Activated CD4-positive, alpha-beta memory T cell treated with anti-CD3 and anti-CD28 coated beads for 36 hours (primary cell): ENCODE measurements at regions not wholly inside any gene's neighbourhood (a gene's known extent, or its start where the extent isn't known, plus 50 kb on each side); places are given as distances from the start of the nearest gene placed in this dataset.

Experiments
- CTCF ChIA-PET: fragments of 350-600 bp; sonication (Branson Sonifier 250); formaldehyde crosslinking; loops from one replicate; lab custom pipeline; 2021; ENCODE audit warnings: antibody characterized with exemption, inconsistent platforms; lab: Charles Lee
- POLR2A ChIA-PET: fragments of 350-600 bp; sonication (Branson Sonifier 250); formaldehyde crosslinking; loops from one replicate; lab custom pipeline; 2021; ENCODE audit warnings: antibody characterized with exemption; lab: Charles Lee
- DNase-seq: peaks from one replicate; pipeline ENCODE4 v3.0.0-alpha.2; 2020
- H3K27ac Mint-ChIP-seq: one replicate; pipeline ENCODE4 v1.8.0; 2021; ENCODE audit warnings: mixed read lengths
- H3K27me3 Mint-ChIP-seq: one replicate; pipeline ENCODE4 v1.8.0; 2021; ENCODE audit warnings: mixed read lengths
- H3K36me3 Mint-ChIP-seq: one replicate; pipeline ENCODE4 v1.8.0; 2021; ENCODE audit warnings: mixed read lengths
- H3K4me1 Mint-ChIP-seq: one replicate; pipeline ENCODE4 v1.8.0; 2021; ENCODE audit warnings: low read depth, mixed read lengths
- H3K4me3 Mint-ChIP-seq: one replicate; pipeline ENCODE4 v1.8.0; 2021; ENCODE audit warnings: mild to moderate bottlenecking, mixed read lengths
- H3K9me3 Mint-ChIP-seq: one replicate; pipeline ENCODE4 v1.8.0; 2021; ENCODE audit warnings: mixed read lengths
- intact Hi-C: fragments of 100-400 bp; cut with micrococcal nuclease; formaldehyde crosslinking; loops from one replicate; pipeline ENCODE4 v1.15.1; 2023

DNA sequence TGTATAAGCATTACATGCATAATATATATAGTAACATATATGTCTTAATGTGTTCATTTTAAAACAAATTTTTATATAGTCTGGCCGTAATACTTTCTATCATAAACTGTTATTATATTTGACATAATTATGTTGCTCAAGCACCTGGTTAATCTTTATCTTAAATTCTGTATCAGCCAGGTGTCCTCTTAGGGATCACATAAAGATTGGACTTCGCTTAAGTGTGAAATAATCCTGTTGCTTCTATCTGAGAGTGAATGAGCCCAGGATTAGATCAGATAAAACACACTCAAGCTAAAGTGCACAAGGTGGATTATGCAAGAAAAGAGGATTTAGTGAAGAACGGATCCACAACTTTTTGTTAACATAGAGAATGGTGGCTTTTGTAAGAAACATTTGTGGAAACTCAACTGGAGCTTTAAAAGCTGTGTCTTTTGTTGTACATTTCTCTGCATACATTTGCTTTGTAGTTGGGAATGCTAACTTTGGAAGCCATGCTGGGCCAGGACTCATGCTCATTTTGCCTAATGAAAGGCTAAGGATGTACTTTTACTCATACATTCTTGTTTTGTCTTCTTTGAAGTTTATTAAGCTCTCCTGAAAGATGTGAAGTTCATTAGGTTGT lies 437.8 kb downstream of the ZIC1 start:
- POLR2A ChIA-PET = no interaction called here
- H3K4me3 Mint-ChIP-seq = no peak overlapping the region
- H3K9me3 Mint-ChIP-seq = no peaks in the 10 kb centered on the region
- H3K27ac Mint-ChIP-seq = no peak overlapping the region
- DNase-seq = no peak
- H3K4me1 Mint-ChIP-seq = no peaks in the 10 kb centered on the region
- H3K27me3 Mint-ChIP-seq = no peaks in the 10 kb centered on the region
- no peaks in the 10 kb centered on the region for H3K36me3 Mint-ChIP-seq
- intact Hi-C loops = no loop called here
- CTCF ChIA-PET = interaction anchor here (0.5 kb wide), 1 partner anchor 21 kb away, joined by 4 read pairs; no protein-coding TSS in a partner anchor

DNA sequence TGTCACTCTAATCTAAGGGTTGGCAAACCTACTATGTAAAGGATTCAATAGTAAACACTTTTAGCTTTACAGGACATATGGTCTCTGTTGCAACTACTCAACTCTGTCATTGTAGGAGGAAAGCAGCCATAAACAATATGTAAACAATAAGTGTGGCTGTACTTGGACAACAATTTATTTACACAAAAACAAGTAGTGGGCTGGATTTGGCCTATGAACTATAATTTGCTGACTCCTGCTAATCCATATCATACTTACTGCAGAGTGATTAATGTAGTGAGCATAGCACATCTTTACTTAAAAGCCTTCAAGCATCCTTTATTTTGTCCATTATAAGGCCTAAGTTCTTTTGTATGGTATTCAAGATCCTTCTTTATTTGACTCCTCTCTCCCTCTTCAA lies 441.9 kb downstream of the ZIC1 start:
- peaks cover 2% of the 10 kb centered on the region for H3K9me3 Mint-ChIP-seq
- intact Hi-C loops = no loop called here
- no peaks in the 10 kb centered on the region for H3K4me1 Mint-ChIP-seq
- H3K27ac Mint-ChIP-seq = no peak overlapping the region
- no peak for DNase-seq
- CTCF ChIA-PET = no interaction called here
- POLR2A ChIA-PET = no interaction called here
- H3K4me3 Mint-ChIP-seq = no peak overlapping the region
- H3K27me3 Mint-ChIP-seq = no peaks in the 10 kb centered on the region
- no peaks in the 10 kb centered on the region for H3K36me3 Mint-ChIP-seq

DNA sequence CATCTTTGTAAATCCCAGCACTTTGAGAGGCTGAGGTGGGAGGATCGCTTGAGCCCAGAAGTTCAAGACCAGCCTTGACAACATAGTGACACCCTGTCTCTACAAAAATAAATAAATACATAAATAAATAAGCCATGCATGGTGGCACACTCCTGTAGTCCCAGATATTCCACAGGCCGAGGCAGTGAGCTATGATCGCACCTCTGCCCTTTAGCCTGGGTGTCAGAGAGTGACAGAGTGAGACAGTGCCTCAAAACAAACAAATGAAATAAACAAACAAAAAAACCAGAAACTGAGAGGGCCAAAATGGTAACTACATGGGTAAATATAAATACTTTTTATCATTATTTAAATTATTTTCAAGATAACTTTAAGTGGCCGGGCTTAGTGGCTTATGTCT lies 445.4 kb downstream of the ZIC1 start:
- no peak for DNase-seq
- H3K9me3 Mint-ChIP-seq = peaks cover 15% of the 10 kb centered on the region
- no peaks in the 10 kb centered on the region for H3K36me3 Mint-ChIP-seq
- H3K27ac Mint-ChIP-seq = no peak overlapping the region
- CTCF ChIA-PET = no interaction called here
- intact Hi-C loops = no loop called here
- POLR2A ChIA-PET = no interaction called here
- H3K4me3 Mint-ChIP-seq = no peak overlapping the region
- no peaks in the 10 kb centered on the region for H3K27me3 Mint-ChIP-seq
- no peaks in the 10 kb centered on the region for H3K4me1 Mint-ChIP-seq

DNA sequence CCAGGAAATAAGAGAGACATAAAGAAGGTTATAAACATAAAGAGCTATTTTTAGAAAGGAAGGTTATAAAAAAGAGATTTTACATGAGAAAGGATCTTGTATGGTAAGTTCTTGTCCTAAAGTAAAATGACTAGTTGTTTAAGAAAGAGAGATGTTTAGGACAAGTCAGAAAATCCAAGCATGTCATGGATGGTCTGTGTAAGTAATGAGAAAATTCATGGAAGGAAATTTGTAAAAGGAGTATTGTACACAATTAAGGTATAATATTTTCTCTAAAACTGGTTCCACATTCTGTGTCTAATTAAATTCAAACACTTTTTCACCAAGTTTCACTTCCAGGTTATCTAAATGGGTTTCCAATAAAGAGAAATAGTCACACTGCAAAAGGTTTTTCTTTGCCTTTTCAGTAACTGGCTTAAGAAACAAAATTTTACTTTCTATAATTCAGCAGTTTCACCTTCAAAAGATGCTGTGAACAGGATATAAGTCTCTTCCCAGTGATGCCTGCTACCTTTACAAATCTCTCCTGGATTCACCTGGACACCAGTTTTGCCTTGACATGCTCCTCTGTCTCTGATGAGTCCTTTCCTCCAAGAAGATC lies 455.7 kb downstream of the ZIC1 start:
- Mint-ChIP-seq H3K36me3 (no peaks in the 10 kb centered on the region), H3K9me3 (peaks cover 13% of the 10 kb centered on the region), H3K27me3 (no peaks in the 10 kb centered on the region), H3K4me3 (no peak overlapping the region), H3K27ac (no peak overlapping the region), H3K4me1 (no peaks in the 10 kb centered on the region)
- DNase-seq = no peak
- ChIA-PET CTCF (no interaction called here), POLR2A (no interaction called here)
- intact Hi-C loops = no loop called here

DNA sequence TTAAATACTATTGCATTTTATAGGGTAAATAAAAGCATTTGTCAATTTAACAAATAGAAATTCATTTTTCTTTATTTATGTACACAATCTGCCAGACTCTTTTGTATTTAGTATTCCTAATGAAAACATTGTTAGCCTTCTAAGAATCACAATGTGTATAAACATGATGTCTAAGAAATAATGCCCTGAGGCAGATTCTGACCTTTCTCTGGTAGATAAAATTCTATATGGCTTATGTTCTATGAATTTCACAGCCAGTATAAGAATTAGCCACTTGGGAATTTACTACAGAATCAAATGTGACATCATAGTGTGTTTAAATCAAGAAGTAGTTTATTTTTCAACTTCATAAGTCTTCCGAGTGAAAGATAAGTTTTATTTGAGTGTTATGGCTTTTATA lies 457.4 kb downstream of the ZIC1 start:
- ChIA-PET CTCF (no interaction called here), POLR2A (no interaction called here)
- H3K4me3 Mint-ChIP-seq = no peak overlapping the region
- intact Hi-C loops = no loop called here
- H3K27ac Mint-ChIP-seq = no peak overlapping the region
- peaks cover 13% of the 10 kb centered on the region for H3K9me3 Mint-ChIP-seq
- no peaks in the 10 kb centered on the region for H3K27me3 Mint-ChIP-seq
- no peaks in the 10 kb centered on the region for H3K36me3 Mint-ChIP-seq
- no peaks in the 10 kb centered on the region for H3K4me1 Mint-ChIP-seq
- DNase-seq = no peak

DNA sequence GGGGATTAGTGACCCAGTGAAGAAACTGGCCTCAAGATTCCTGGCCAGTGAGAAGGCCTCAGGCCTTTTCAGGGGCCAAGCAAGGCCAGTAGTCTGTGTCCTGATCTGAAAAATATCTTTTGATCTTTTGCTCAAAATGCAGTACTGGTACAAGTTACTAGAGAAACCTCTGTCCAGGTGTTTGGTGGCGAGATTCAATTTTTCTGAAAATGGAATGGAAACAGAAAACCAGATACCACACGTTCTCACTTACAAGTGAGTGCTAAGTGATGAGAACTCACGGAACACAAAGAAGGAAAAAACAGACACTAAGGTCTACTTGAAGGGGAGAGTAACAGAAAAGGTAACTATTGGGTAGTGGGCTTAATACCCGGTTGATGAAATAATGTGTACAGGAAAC lies 463.4 kb downstream of the ZIC1 start:
- H3K27ac Mint-ChIP-seq = no peak overlapping the region
- ChIA-PET POLR2A (no interaction called here), CTCF (no interaction called here)
- intact Hi-C loops = no loop called here
- no peaks in the 10 kb centered on the region for H3K4me1 Mint-ChIP-seq
- H3K9me3 Mint-ChIP-seq = peaks cover 6% of the 10 kb centered on the region
- no peak overlapping the region for H3K4me3 Mint-ChIP-seq
- no peaks in the 10 kb centered on the region for H3K36me3 Mint-ChIP-seq
- no peak for DNase-seq
- H3K27me3 Mint-ChIP-seq = no peaks in the 10 kb centered on the region

DNA sequence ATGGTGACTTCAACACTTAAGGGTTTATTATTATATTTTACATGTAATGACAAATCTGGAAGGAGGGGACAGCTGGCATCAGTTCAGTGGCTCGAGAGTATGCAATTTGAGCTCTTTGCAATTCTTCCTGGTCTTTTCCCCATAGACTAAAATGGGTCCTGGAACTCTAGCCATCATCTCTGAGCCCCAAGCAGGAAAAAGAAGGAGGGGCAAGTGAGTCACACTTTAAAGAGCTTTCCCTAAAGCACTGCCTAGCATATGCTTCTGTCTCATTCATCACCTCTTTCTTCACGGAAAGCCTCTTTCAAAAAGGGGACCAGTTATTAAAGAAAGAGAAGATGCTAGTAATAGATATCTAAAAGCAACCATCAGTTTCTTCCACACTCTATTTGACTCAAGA lies 466.3 kb downstream of the ZIC1 start:
- POLR2A ChIA-PET = no interaction called here
- CTCF ChIA-PET = no interaction called here
- H3K27me3 Mint-ChIP-seq = no peaks in the 10 kb centered on the region
- no peak for DNase-seq
- H3K27ac Mint-ChIP-seq = no peak overlapping the region
- H3K4me1 Mint-ChIP-seq = no peaks in the 10 kb centered on the region
- H3K9me3 Mint-ChIP-seq = peaks cover 13% of the 10 kb centered on the region
- H3K4me3 Mint-ChIP-seq = no peak overlapping the region
- intact Hi-C loops = no loop called here
- no peaks in the 10 kb centered on the region for H3K36me3 Mint-ChIP-seq

DNA sequence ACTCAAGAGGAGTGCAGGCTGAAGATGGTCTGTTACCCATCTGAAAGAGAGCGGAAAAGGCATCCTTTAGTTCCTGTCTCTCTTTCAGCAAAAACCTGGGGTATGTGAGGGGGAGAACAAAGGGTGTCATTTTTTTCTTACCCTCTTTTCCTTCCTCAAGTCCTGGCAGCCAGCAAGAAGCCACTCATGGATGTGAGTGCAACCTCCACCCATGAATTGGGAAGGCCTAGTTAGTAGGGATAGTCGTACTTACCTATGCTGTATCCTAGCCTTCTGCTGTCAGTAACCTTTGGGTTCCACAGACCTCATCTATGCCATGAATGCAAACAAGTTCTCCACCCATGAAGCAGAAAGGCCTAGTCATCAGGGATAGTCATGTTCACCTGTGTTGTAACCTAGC lies 472.8 kb downstream of the ZIC1 start:
- no peak overlapping the region for H3K4me3 Mint-ChIP-seq
- intact Hi-C loops = no loop called here
- H3K27ac Mint-ChIP-seq = no peak overlapping the region
- no peak for DNase-seq
- H3K27me3 Mint-ChIP-seq = no peaks in the 10 kb centered on the region
- no peaks in the 10 kb centered on the region for H3K4me1 Mint-ChIP-seq
- CTCF ChIA-PET = no interaction called here
- no peaks in the 10 kb centered on the region for H3K36me3 Mint-ChIP-seq
- POLR2A ChIA-PET = no interaction called here
- H3K9me3 Mint-ChIP-seq = peaks cover 30% of the 10 kb centered on the region

DNA sequence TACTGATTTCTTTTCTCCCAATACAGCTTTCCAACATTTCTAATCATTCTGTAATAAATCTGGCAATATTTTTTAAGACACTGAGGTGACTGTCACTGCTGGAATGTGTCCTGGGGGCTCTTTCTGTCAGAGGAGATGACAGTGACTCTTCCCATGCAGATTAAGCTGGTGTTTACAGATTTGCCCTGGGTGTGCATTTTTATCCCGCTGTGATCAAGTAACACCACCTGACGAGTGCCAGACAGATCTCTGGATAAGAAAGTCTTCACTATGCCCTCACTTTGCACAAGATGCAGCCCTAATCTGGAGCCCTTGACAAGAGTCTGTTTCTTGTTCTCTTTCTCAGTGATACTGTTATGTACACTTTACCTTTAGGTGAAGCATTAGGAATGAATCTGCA lies 477.7 kb downstream of the ZIC1 start:
- H3K27me3 Mint-ChIP-seq = no peaks in the 10 kb centered on the region
- no peak overlapping the region for H3K4me3 Mint-ChIP-seq
- intact Hi-C loops = no loop called here
- H3K27ac Mint-ChIP-seq = no peak overlapping the region
- CTCF ChIA-PET = no interaction called here
- H3K9me3 Mint-ChIP-seq = peaks cover 13% of the 10 kb centered on the region
- H3K4me1 Mint-ChIP-seq = no peaks in the 10 kb centered on the region
- no peak for DNase-seq
- H3K36me3 Mint-ChIP-seq = no peaks in the 10 kb centered on the region
- POLR2A ChIA-PET = no interaction called here

DNA sequence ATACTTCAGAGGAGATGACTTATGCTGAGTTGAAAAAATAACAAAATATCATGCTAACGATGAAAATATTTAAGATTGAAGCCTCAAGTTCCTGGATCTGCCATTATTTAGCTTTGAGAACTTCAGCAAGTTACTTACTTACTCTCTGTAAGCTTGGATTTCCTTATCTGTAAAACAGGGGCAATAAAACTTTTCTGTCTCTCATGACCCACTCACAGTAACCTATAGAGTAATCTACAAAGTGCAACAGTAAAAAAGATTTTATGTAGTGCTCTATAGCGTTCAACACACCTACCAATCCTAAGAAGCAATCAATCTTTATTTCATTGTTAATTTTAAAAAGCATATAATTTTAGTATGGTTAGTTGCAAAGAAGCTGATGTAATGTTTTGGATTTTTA lies 478.6 kb downstream of the ZIC1 start:
- no peak overlapping the region for H3K4me3 Mint-ChIP-seq
- H3K9me3 Mint-ChIP-seq = peaks cover 5% of the 10 kb centered on the region
- intact Hi-C loops = no loop called here
- no peak for DNase-seq
- H3K36me3 Mint-ChIP-seq = no peaks in the 10 kb centered on the region
- ChIA-PET POLR2A (no interaction called here), CTCF (no interaction called here)
- no peaks in the 10 kb centered on the region for H3K4me1 Mint-ChIP-seq
- no peaks in the 10 kb centered on the region for H3K27me3 Mint-ChIP-seq
- H3K27ac Mint-ChIP-seq = no peak overlapping the region

DNA sequence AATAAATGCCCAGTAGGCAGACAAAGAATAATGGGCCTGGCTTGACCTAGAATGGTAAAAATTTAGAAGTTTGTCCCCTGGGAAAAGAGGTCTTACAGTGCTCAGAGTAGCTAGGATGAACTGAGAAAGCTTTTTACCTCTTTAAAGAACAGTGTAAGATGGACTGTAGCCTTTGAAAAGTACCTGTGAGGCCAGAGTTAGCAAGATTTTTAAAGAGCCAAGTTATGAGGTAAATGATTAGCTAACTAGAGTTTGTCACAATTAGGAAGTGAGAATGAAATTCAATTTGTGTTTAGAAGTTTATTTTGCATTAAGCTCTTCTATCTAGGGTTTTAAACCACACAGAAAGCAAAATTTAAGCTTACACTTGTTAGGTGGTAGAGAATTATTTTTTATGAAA lies 480.9 kb downstream of the ZIC1 start:
- ChIA-PET CTCF (no interaction called here), POLR2A (no interaction called here)
- intact Hi-C loops = no loop called here
- H3K27me3 Mint-ChIP-seq = no peaks in the 10 kb centered on the region
- no peaks in the 10 kb centered on the region for H3K36me3 Mint-ChIP-seq
- no peaks in the 10 kb centered on the region for H3K4me1 Mint-ChIP-seq
- no peak overlapping the region for H3K4me3 Mint-ChIP-seq
- no peak overlapping the region for H3K27ac Mint-ChIP-seq
- H3K9me3 Mint-ChIP-seq = peaks cover 2% of the 10 kb centered on the region
- no peak for DNase-seq

DNA sequence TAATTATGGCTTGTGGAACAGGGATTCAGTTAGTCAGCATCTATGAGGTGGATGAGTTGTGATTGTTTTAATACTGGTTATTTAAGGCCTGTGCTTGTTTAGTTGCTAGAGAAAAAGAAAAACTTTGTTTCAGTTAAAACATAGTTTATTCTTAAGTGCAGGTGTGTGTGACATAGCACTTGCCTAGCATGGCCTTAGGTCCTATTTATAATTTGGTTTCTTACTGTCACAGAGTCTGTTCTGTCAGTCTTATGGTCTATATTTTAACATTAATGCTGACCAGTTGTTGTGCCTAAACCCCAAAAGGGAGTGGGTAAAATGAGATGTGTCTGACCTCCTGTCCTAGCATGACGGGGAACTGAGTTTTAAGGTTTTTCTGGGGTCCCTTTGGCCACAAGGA lies 486.3 kb downstream of the ZIC1 start:
- intact Hi-C loops = no loop called here
- ChIA-PET CTCF (no interaction called here), POLR2A (no interaction called here)
- peaks cover 5% of the 10 kb centered on the region for H3K9me3 Mint-ChIP-seq
- H3K36me3 Mint-ChIP-seq = no peaks in the 10 kb centered on the region
- DNase-seq = no peak
- H3K27me3 Mint-ChIP-seq = no peaks in the 10 kb centered on the region
- H3K27ac Mint-ChIP-seq = no peak overlapping the region
- no peaks in the 10 kb centered on the region for H3K4me1 Mint-ChIP-seq
- no peak overlapping the region for H3K4me3 Mint-ChIP-seq

DNA sequence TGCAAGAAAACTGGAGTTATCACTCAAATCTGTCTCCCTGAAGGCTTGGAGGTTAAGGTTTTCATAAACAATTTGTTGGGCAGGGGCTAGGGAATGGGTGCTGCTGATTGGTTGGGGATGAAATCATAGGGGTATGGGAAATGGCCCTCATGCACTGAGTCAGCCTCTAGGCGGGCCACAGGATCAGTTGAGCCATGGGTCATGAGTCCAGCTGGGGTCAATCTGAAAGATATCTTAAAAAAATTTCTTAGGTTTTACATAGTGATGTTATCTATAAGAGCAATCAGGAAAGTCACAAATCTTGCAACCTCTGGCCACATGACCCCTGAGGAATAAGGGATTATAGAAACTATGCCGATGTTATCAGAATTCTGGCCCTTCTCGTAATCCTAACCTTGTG lies 491.7 kb downstream of the ZIC1 start:
- CTCF ChIA-PET = no interaction called here
- intact Hi-C loops = no loop called here
- DNase-seq = no peak
- Mint-ChIP-seq H3K9me3 (peaks cover 7% of the 10 kb centered on the region), H3K4me3 (no peak overlapping the region), H3K4me1 (no peaks in the 10 kb centered on the region), H3K36me3 (no peaks in the 10 kb centered on the region), H3K27me3 (no peaks in the 10 kb centered on the region), H3K27ac (no peak overlapping the region)
- POLR2A ChIA-PET = no interaction called here
